WTC11 (cell line): ENCODE measurements at regions not wholly inside any gene's neighbourhood (a gene's known extent, or its start where the extent isn't known, plus 50 kb on each side); places are given as distances from the start of the nearest gene placed in this dataset.

Source experiments
- ATAC-seq: fragments of 200-7000 bp; cut with Tn5 transposase; 2 replicates; pipeline ENCODE4 v1.10.0; 2021; ENCODE audit warnings: mild to moderate bottlenecking, moderate library complexity
- CTCF ChIA-PET: fragments of 300-600 bp; sonication (Branson Sonifier 250); formaldehyde crosslinking; loops from one replicate; lab custom pipeline; 2021; ENCODE audit warnings: antibody characterized with exemption; lab: Charles Lee
- POLR2A ChIA-PET: fragments of 350-600 bp; sonication (Branson Sonifier 250); formaldehyde crosslinking; loops from one replicate; lab custom pipeline; 2021; ENCODE audit warnings: antibody characterized with exemption; lab: Charles Lee
- DNase-seq: peaks from one replicate; pipeline ENCODE4 v3.0.0; 2021; ENCODE audit warnings: low spot score
- H3K27ac Mint-ChIP-seq: 2 replicates; pipeline ENCODE4 v1.8.0; 2021; ENCODE audit warnings: mixed read lengths
- H3K27me3 Mint-ChIP-seq: 2 replicates; pipeline ENCODE4 v1.8.0; 2021; ENCODE audit warnings: low read depth, mild to moderate bottlenecking, moderate library complexity, mixed read lengths
- H3K36me3 Mint-ChIP-seq: 2 replicates; pipeline ENCODE4 v1.8.0; 2021; ENCODE audit warnings: mixed read lengths
- H3K4me1 Mint-ChIP-seq: 2 replicates; pipeline ENCODE4 v1.8.0; 2022; ENCODE audit warnings: mixed read lengths
- H3K4me3 Mint-ChIP-seq: 2 replicates; pipeline ENCODE4 v1.8.0; 2021; ENCODE audit warnings: mild to moderate bottlenecking, moderate library complexity, mixed read lengths
- H3K9me3 Mint-ChIP-seq: 2 replicates; pipeline ENCODE4 v1.8.0; 2021; ENCODE audit warnings: mixed read lengths
- AFF4 ChIP-seq: sonication (generic); formaldehyde crosslinking; IDR thresholded peaks from 2 replicates; pipeline ENCODE4 v1.8.1; 2023; ENCODE audit warnings: mild to moderate bottlenecking, missing genetic modification reagents, borderline replicate concordance
- ATF6 ChIP-seq: sonication (generic); formaldehyde crosslinking; IDR thresholded peaks from 2 replicates; pipeline ENCODE4 v1.8.1; 2023; ENCODE audit warnings: mild to moderate bottlenecking, missing genetic modification reagents
- ERG ChIP-seq: fragments of 250-450 bp; sonication (Bioruptor Pico); IDR thresholded peaks from 2 replicates; pipeline ENCODE4 v1.8.0; 2021; ENCODE audit warnings: mild to moderate bottlenecking
- FOXK1 ChIP-seq: sonication (generic); formaldehyde crosslinking; IDR thresholded peaks from 2 replicates; pipeline ENCODE4 v1.8.0; 2022; ENCODE audit warnings: mild to moderate bottlenecking, moderate library complexity, missing genetic modification reagents
- IRF1 ChIP-seq: sonication (generic); formaldehyde crosslinking; IDR thresholded peaks from 2 replicates; pipeline ENCODE4 v1.8.0; 2023; ENCODE audit warnings: missing genetic modification reagents
- IRF2 ChIP-seq: sonication (generic); formaldehyde crosslinking; IDR thresholded peaks from 2 replicates; pipeline ENCODE4 v1.8.0; 2022; ENCODE audit warnings: low read depth, missing genetic modification reagents, borderline replicate concordance
- MAX ChIP-seq: sonication (generic); formaldehyde crosslinking; IDR thresholded peaks from 2 replicates; pipeline ENCODE4 v1.8.0; 2022; ENCODE audit warnings: mild to moderate bottlenecking, missing genetic modification reagents
- NFATC4 ChIP-seq: fragments of 250-450 bp; sonication (Bioruptor Pico); IDR thresholded peaks from 2 replicates; pipeline ENCODE4 v1.9.0; 2021; ENCODE audit warnings: mild to moderate bottlenecking
- NFE2L1 ChIP-seq: sonication (generic); formaldehyde crosslinking; IDR thresholded peaks from 2 replicates; pipeline ENCODE4 v1.8.1; 2023; ENCODE audit warnings: missing genetic modification reagents
- NR3C1 ChIP-seq: sonication (generic); formaldehyde crosslinking; conservative IDR thresholded peaks from 2 replicates; pipeline ENCODE4 v1.8.1; 2023; ENCODE audit warnings: low read depth, mild to moderate bottlenecking, missing genetic modification reagents
- PRDM15 ChIP-seq: sonication (generic); formaldehyde crosslinking; IDR thresholded peaks from 2 replicates; pipeline ENCODE4 v1.8.0; 2022; ENCODE audit warnings: missing genetic modification reagents
- PREB ChIP-seq: sonication (generic); formaldehyde crosslinking; IDR thresholded peaks from 2 replicates; pipeline ENCODE4 v1.8.1; 2022; ENCODE audit warnings: mild to moderate bottlenecking, missing genetic modification reagents, moderate library complexity, borderline replicate concordance
- PRRX2 ChIP-seq: fragments of 250-450 bp; sonication (Bioruptor Pico); IDR thresholded peaks from 2 replicates; pipeline ENCODE4 v1.8.0; 2021; ENCODE audit warnings: mild to moderate bottlenecking
- RELA ChIP-seq: sonication (generic); formaldehyde crosslinking; IDR thresholded peaks from 2 replicates; pipeline ENCODE4 v1.8.1; 2022; ENCODE audit warnings: missing genetic modification reagents, mild to moderate bottlenecking, borderline replicate concordance
- SOX15 ChIP-seq: fragments of 250-450 bp; sonication (Bioruptor Pico); IDR thresholded peaks from 2 replicates; pipeline ENCODE4 v1.9.0; 2021; ENCODE audit warnings: mild to moderate bottlenecking
- SP1 ChIP-seq: sonication (generic); formaldehyde crosslinking; conservative IDR thresholded peaks from 2 replicates; pipeline ENCODE4 v1.8.1; 2022; ENCODE audit warnings: missing genetic modification reagents
- TEAD1 ChIP-seq: sonication (generic); formaldehyde crosslinking; IDR thresholded peaks from 2 replicates; pipeline ENCODE4 v1.8.0; 2022; ENCODE audit warnings: mild to moderate bottlenecking, missing genetic modification reagents
- USF1 ChIP-seq: sonication (generic); formaldehyde crosslinking; IDR thresholded peaks from 2 replicates; pipeline ENCODE4 v1.8.0; 2022; ENCODE audit warnings: mild to moderate bottlenecking, missing genetic modification reagents
- USF2 ChIP-seq: sonication (generic); formaldehyde crosslinking; IDR thresholded peaks from 2 replicates; pipeline ENCODE4 v1.8.1; 2023; ENCODE audit warnings: mild to moderate bottlenecking, missing genetic modification reagents, moderate library complexity
- ZBTB21 ChIP-seq: sonication (generic); formaldehyde crosslinking; IDR thresholded peaks from 2 replicates; pipeline ENCODE4 v1.8.1; 2023; ENCODE audit warnings: mild to moderate bottlenecking, missing genetic modification reagents, borderline replicate concordance
- ZNF138 ChIP-seq: sonication (generic); formaldehyde crosslinking; conservative IDR thresholded peaks from 2 replicates; pipeline ENCODE4 v1.8.1; 2022; ENCODE audit warnings: mild to moderate bottlenecking, moderate library complexity, missing genetic modification reagents
- ZNF317 ChIP-seq: sonication (generic); formaldehyde crosslinking; IDR thresholded peaks from 2 replicates; pipeline ENCODE4 v1.8.1; 2023; ENCODE audit warnings: low read depth, mild to moderate bottlenecking, moderate library complexity, missing genetic modification reagents, borderline replicate concordance
- ZNF423 ChIP-seq: fragments of 250-450 bp; sonication (Bioruptor Pico); IDR thresholded peaks from 2 replicates; pipeline ENCODE4 v2.1.2; 2022; ENCODE audit warnings: mild to moderate bottlenecking, moderate library complexity

GRCh38 chr1:112325504-112325903, 70.5 kb upstream of the CTTNBP2NL start (continued):
- TF ChIP-seq IRF1 (no peak), RELA (CRISPR knock-in tag) (no peak), TEAD1 (CRISPR knock-in tag) (0 out of 2 replicates have a peak, but pooled peaks have one; percentile 44), PREB (no peak), ZNF138 (no peak), USF1 (CRISPR knock-in tag) (peak; percentile 54; the same call in 1 of the 2 replicates), IRF2 (CRISPR knock-in tag) (no peak)

GRCh38 chr1:112328600-112328999, 67.4 kb upstream of the CTTNBP2NL start:
- Mint-ChIP-seq H3K4me1 (peaks cover 3% of the 10 kb centered on the region; the same call in 1 of the 2 replicates), H3K4me3 (no peak overlapping the region), H3K27ac (no peak overlapping the region), H3K36me3 (no peaks in the 10 kb centered on the region), H3K27me3 (peaks cover 36% of the 10 kb centered on the region), H3K9me3 (no peaks in the 10 kb centered on the region)
- DNase-seq (no peak), ATAC-seq (peak; percentile 38; the same call in 1 of the 2 replicates)
- ChIA-PET POLR2A (no interaction called here), CTCF (interaction anchor here (1.2 to 1.6 kb wide), 2 partner anchors 12 to 30 kb away, joined by 3 to 11 read pairs; no protein-coding TSS in a partner anchor)
- TF ChIP-seq PRRX2 (CRISPR knock-in tag) (no peak), NFATC4 (CRISPR knock-in tag) (no peak), TEAD1 (CRISPR knock-in tag) (no peak), FOXK1 (CRISPR knock-in tag) (no peak), ERG (CRISPR knock-in tag) (no peak), ZNF423 (CRISPR knock-in tag) (no peak), NFE2L1 (no peak), USF2 (CRISPR knock-in tag) (no peak), NR3C1 (CRISPR knock-in tag) (no peak), ZBTB21 (CRISPR knock-in tag) (no peak), ZNF317 (CRISPR knock-in tag) (no peak), PRDM15 (CRISPR knock-in tag) (no peak), ATF6 (CRISPR knock-in tag) (no peak), MAX (CRISPR knock-in tag) (no peak), SOX15 (CRISPR knock-in tag) (no peak), SP1 (CRISPR knock-in tag) (no peak), AFF4 (CRISPR knock-in tag) (no peak)
